ENCODE measurements at regions not wholly inside any gene's neighbourhood (a gene's known extent, or its start where the extent isn't known, plus 50 kb on each side); places are given as distances from the start of the nearest gene placed in this dataset.

DNA sequence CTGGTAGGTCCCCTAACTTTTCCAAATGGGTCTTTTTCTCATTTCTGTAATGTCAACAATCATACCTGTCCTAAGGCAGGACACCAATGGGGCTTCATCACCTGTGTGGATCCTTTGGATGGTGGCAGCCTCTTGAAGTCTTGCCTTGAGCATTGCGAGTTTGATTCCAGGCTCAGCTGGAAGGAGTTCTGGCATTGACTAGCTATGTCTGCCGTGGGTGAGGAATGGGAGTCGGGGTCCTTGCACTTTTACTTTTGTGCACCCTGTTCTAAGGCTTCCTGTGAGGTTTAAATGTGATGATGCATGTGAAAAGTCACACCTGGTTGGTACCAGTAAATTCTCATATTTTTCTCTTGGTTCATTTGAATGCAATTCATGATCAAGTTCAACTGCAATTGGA is 55.9 kb upstream of the CTBP2 start:
- DNase-seq (ENCODE audit: low spot score), result no peak
- intact Hi-C loops (cut with DNase I), result no loop called here

GRCh38 chr10:125214283-125214570 is 53.9 kb upstream of the CTBP2 start:
- intact Hi-C loops (cut with DNase I), result no loop called here
- DNase-seq (ENCODE audit: low spot score), result no peak

GRCh38 chr10:125213541-125214282 is 53.3 kb upstream of the CTBP2 start:
- DNase-seq (ENCODE audit: low spot score), result no peak
- intact Hi-C loops (cut with DNase I), result no loop called here

DNA sequence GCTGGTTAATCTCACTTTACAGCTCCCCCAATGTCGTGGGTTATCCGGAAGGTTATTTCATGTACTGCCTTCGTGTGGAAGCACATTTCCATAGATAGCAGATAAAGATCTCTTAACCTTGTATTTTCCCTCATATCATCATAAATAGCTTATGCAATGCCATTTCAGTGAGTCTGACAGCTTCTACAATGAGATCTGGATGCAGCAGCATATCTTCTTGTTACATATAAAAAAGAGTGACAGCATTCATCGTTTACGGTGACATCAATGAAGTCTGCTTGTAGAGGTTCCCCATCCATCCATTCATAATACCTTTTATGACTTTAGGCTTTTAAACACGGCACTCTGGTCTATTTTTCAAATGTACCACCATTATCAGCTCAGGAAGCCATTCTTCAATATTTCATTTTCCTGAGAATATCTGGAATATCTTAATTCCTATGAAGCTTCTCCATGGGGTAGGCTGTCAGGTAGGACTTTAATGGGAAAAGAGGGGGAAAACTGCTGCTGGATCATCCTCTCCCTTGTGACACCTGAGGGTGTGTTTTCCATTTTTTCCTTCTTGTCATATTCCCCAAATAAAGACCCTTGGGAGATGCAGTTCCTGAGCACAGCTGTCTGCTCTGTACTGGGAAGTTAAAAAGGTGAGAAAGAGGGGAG is 51.9 kb upstream of the CTBP2 start:
- DNase-seq (ENCODE audit: low spot score), result no peak
- intact Hi-C loops (cut with DNase I), result no loop called here

All from cardiac septum (tissue), 1 donor.